ENCODE measurements at regions not wholly inside any gene's neighbourhood (a gene's known extent, or its start where the extent isn't known, plus 50 kb on each side); places are given as distances from the start of the nearest gene placed in this dataset.
"Not testable (repeated sequence)": the region's sequence is repeated elsewhere in the genome, so short reads cannot be mapped to it uniquely, and the experiment has no call there.

- not testable (repeated sequence) for H3K27ac ChIP-seq (ENCODE audit: low read depth); H3K79me2 ChIP-seq (replicated peaks; ENCODE audit: insufficient read depth); H3K27ac Mint-ChIP-seq; H2AFZ ChIP-seq; H3K9me3 Mint-ChIP-seq; H3K4me3 Mint-ChIP-seq; H3F3A ChIP-seq (replicated peaks; ENCODE audit: low read depth); DNase-seq (ENCODE audit: low spot score); H3K4me1 Mint-ChIP-seq; H4K20me1 ChIP-seq (replicated peaks; ENCODE audit: insufficient read depth); H3K27me3 Mint-ChIP-seq (ENCODE audit: insufficient read depth, low read depth, poor library complexity); H3K4me3 ChIP-seq; H3K4me1 ChIP-seq (ENCODE audit: insufficient read depth); H3K27me3 ChIP-seq (ENCODE audit: insufficient read depth); H3K9me2 ChIP-seq (ENCODE audit: insufficient read depth); H3K4me2 ChIP-seq; ATAC-seq
- peaks cover 22% of the 10 kb centered on the region for H3K36me3 ChIP-seq (ENCODE audit: insufficient read depth)
- peaks cover 22% of the 10 kb centered on the region for H3K36me3 Mint-ChIP-seq (ENCODE audit: low read depth)
These were observed 774.4 kb upstream of the TPTE start for GRCh38 chr21:9746831-9747606.

DNA sequence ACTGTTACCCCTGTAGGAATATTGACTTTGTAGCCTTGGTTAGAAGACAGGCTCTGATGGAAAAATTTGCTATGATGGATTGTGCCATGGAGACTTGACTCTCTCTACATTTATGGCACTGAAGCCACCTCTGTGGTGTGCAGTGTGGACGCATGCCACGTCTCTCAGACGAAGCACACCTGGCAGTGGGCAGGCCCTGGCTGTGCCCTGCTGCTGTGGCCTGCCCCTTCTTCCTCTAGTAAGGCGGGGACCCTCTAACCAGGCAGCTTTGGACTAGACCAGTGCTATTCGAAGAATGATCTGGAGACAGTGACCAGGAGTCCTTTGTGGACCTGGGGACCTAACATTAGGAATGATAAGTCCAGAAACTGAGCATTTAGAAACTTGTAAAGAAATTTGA is 773.5 kb upstream of the TPTE start:
- not testable (repeated sequence) for H2AFZ ChIP-seq; H3K27ac ChIP-seq (ENCODE audit: low read depth); H3K4me1 Mint-ChIP-seq; H3K27me3 ChIP-seq (ENCODE audit: insufficient read depth); H3F3A ChIP-seq (replicated peaks; ENCODE audit: low read depth); H3K4me1 ChIP-seq (ENCODE audit: insufficient read depth); H4K20me1 ChIP-seq (replicated peaks; ENCODE audit: insufficient read depth); H3K4me3 Mint-ChIP-seq; H3K9me2 ChIP-seq (ENCODE audit: insufficient read depth); ATAC-seq; H3K9me3 Mint-ChIP-seq; H3K27me3 Mint-ChIP-seq (ENCODE audit: insufficient read depth, low read depth, poor library complexity); H3K79me2 ChIP-seq (replicated peaks; ENCODE audit: insufficient read depth); H3K4me2 ChIP-seq; H3K4me3 ChIP-seq; H3K27ac Mint-ChIP-seq; DNase-seq (ENCODE audit: low spot score)
- H3K36me3 ChIP-seq (ENCODE audit: insufficient read depth), result peaks cover 22% of the 10 kb centered on the region
- peaks cover 18% of the 10 kb centered on the region for H3K36me3 Mint-ChIP-seq (ENCODE audit: low read depth)

- H3K4me3 ChIP-seq; H3K27me3 Mint-ChIP-seq (ENCODE audit: insufficient read depth, low read depth, poor library complexity); H3K4me2 ChIP-seq; H3K9me2 ChIP-seq (ENCODE audit: insufficient read depth); DNase-seq (ENCODE audit: low spot score); H3F3A ChIP-seq (replicated peaks; ENCODE audit: low read depth); H3K79me2 ChIP-seq (replicated peaks; ENCODE audit: insufficient read depth); H3K27ac Mint-ChIP-seq; H3K27me3 ChIP-seq (ENCODE audit: insufficient read depth); H4K20me1 ChIP-seq (replicated peaks; ENCODE audit: insufficient read depth); H2AFZ ChIP-seq; H3K4me1 ChIP-seq (ENCODE audit: insufficient read depth); H3K27ac ChIP-seq (ENCODE audit: low read depth); H3K4me1 Mint-ChIP-seq; H3K4me3 Mint-ChIP-seq; H3K9me3 Mint-ChIP-seq; ATAC-seq: not testable (repeated sequence)
- peaks cover 22% of the 10 kb centered on the region for H3K36me3 ChIP-seq (ENCODE audit: insufficient read depth)
- H3K36me3 Mint-ChIP-seq (ENCODE audit: low read depth), result peaks cover 18% of the 10 kb centered on the region
These were observed 772.9 kb upstream of the TPTE start for GRCh38 chr21:9748451-9748850.

- not testable (repeated sequence) for H3K9me2 ChIP-seq (ENCODE audit: insufficient read depth); H3K4me3 ChIP-seq; H3K9me3 Mint-ChIP-seq; H3K27ac ChIP-seq (ENCODE audit: low read depth); H2AFZ ChIP-seq; H3K4me1 ChIP-seq (ENCODE audit: insufficient read depth); H4K20me1 ChIP-seq (replicated peaks; ENCODE audit: insufficient read depth); H3K4me2 ChIP-seq; ATAC-seq; H3K79me2 ChIP-seq (replicated peaks; ENCODE audit: insufficient read depth); H3K27me3 ChIP-seq (ENCODE audit: insufficient read depth); H3K4me1 Mint-ChIP-seq; DNase-seq (ENCODE audit: low spot score); H3F3A ChIP-seq (replicated peaks; ENCODE audit: low read depth); H3K27me3 Mint-ChIP-seq (ENCODE audit: insufficient read depth, low read depth, poor library complexity); H3K4me3 Mint-ChIP-seq; H3K27ac Mint-ChIP-seq
- H3K36me3 Mint-ChIP-seq (ENCODE audit: low read depth), result peaks cover 18% of the 10 kb centered on the region
- peaks cover 15% of the 10 kb centered on the region for H3K36me3 ChIP-seq (ENCODE audit: insufficient read depth)
These were observed 771.6 kb upstream of the TPTE start for GRCh38 chr21:9749741-9750230.
